ENCODE measurements at regions not wholly inside any gene's neighbourhood (a gene's known extent, or its start where the extent isn't known, plus 50 kb on each side); places are given as distances from the start of the nearest gene placed in this dataset.
A peak's percentile ranks its signal among the peaks of the same experiment; 100 is the strongest.

GRCh38 chr2:217727801-217728200, 275.0 kb downstream of the TNS1 start:
- Histone ChIP-seq H3K36me3 (no peaks in the 10 kb centered on the region), H3K4me2 (no peak overlapping the region), H3K9me3 (replicated peaks in 1 of 11) (peaks cover 0 to 2% (median 0%) of the 10 kb centered on the region in 11 experiments; a peak in 1 of 22 replicates), H3K4me1 (no peaks in the 10 kb centered on the region), H4K20me1 (no peaks in the 10 kb centered on the region), H3K27ac (no peak overlapping the region), H3K27me3 (no peaks in the 10 kb centered on the region), H3K9ac (no peak overlapping the region), H3K4me3 (no peak overlapping the region)
- TF ChIP-seq Cebpa-rat (IDR thresholded peaks at IDR 0.05) = no peak

- H3K4me3 ChIP-seq = no peak overlapping the region
- H3K4me2 ChIP-seq = no peak overlapping the region
- H3K9me3 ChIP-seq (replicated peaks in 1 of 11) = peaks cover 6 to 21% (median 10%) of the 10 kb centered on the region in 11 experiments; a peak in 16 of 22 replicates
- 0 out of 22 replicates have a peak, but pooled peaks cover 0 to 3% (median 0%) of the 10 kb centered on the region in 11 experiments for H3K36me3 ChIP-seq
- H4K20me1 ChIP-seq = no peaks in the 10 kb centered on the region
- no peaks in the 10 kb centered on the region for H3K27me3 ChIP-seq
- no peak overlapping the region for H3K9ac ChIP-seq
- no peak overlapping the region for H3K27ac ChIP-seq
- H3K4me1 ChIP-seq = no peaks in the 10 kb centered on the region
- no peak for TF ChIP-seq Cebpa-rat (IDR thresholded peaks at IDR 0.05)
These were observed 277.4 kb downstream of the TNS1 start for GRCh38 chr2:217725409-217725808.

- no peak overlapping the region for H3K27ac ChIP-seq
- no peak overlapping the region for H3K4me2 ChIP-seq
- no peak for TF ChIP-seq Cebpa-rat (IDR thresholded peaks at IDR 0.05)
- H3K36me3 ChIP-seq = 0 out of 22 replicates have a peak, but pooled peaks cover 0 to 3% (median 0%) of the 10 kb centered on the region in 11 experiments
- no peak overlapping the region for H3K4me3 ChIP-seq
- H3K27me3 ChIP-seq = no peaks in the 10 kb centered on the region
- no peaks in the 10 kb centered on the region for H4K20me1 ChIP-seq
- peaks cover 6 to 21% (median 10%) of the 10 kb centered on the region in 11 experiments; a peak in 16 of 22 replicates for H3K9me3 ChIP-seq (replicated peaks in 1 of 11)
- no peak overlapping the region for H3K9ac ChIP-seq
- H3K4me1 ChIP-seq = peaks cover 0 to under 1% (median 0%) of the 10 kb centered on the region in 10 experiments; a peak in 1 of 20 replicates
These were observed 278.3 kb downstream of the TNS1 start for GRCh38 chr2:217724471-217724870.

- Histone ChIP-seq H3K4me1 (peaks cover 0 to 5% (median 0%) of the 10 kb centered on the region in 10 experiments; a peak in 5 of 20 replicates), H3K27ac (no peak overlapping the region), H3K4me2 (no peak overlapping the region), H3K36me3 (0 out of 22 replicates have a peak, but pooled peaks cover 0 to 3% (median 0%) of the 10 kb centered on the region in 11 experiments), H3K9me3 (replicated peaks in 1 of 11) (peaks cover 6 to 21% (median 10%) of the 10 kb centered on the region in 11 experiments; a peak in 16 of 22 replicates), H3K27me3 (no peaks in the 10 kb centered on the region), H4K20me1 (no peaks in the 10 kb centered on the region), H3K4me3 (no peak overlapping the region), H3K9ac (no peak overlapping the region)
- no peak for TF ChIP-seq Cebpa-rat (IDR thresholded peaks at IDR 0.05)
These were observed 278.8 kb downstream of the TNS1 start for GRCh38 chr2:217723981-217724380.

GRCh38 chr2:217722883-217723472, 279.8 kb downstream of the TNS1 start:
- peaks cover 0 to 11% (median 0%) of the 10 kb centered on the region in 10 experiments; a peak in 7 of 20 replicates for H3K4me1 ChIP-seq
- H3K27me3 ChIP-seq = no peaks in the 10 kb centered on the region
- H3K4me2 ChIP-seq = no peak overlapping the region
- no peak overlapping the region for H3K27ac ChIP-seq
- peaks cover 6 to 21% (median 10%) of the 10 kb centered on the region in 11 experiments; a peak in 16 of 22 replicates for H3K9me3 ChIP-seq (replicated peaks in 1 of 11)
- no peak for TF ChIP-seq Cebpa-rat (IDR thresholded peaks at IDR 0.05)
- no peak overlapping the region for H3K4me3 ChIP-seq
- no peak overlapping the region for H3K9ac ChIP-seq
- H4K20me1 ChIP-seq = no peaks in the 10 kb centered on the region
- H3K36me3 ChIP-seq = 0 out of 22 replicates have a peak, but pooled peaks cover 0 to 3% (median 0%) of the 10 kb centered on the region in 11 experiments

GRCh38 chr2:217717646-217718045, 285.1 kb downstream of the TNS1 start:
- Histone ChIP-seq H3K4me1 (peaks cover 0 to 12% (median 6%) of the 10 kb centered on the region in 10 experiments; a peak in 12 of 20 replicates), H3K27ac (no peak overlapping the region), H3K27me3 (peaks cover 0 to 6% (median 0%) of the 10 kb centered on the region in 11 experiments; a peak in 1 of 22 replicates), H3K9ac (no peak overlapping the region), H3K36me3 (0 out of 22 replicates have a peak, but pooled peaks cover 0 to 3% (median 0%) of the 10 kb centered on the region in 11 experiments), H3K9me3 (replicated peaks in 1 of 11) (peaks cover 6 to 23% (median 10%) of the 10 kb centered on the region in 11 experiments; a peak in 16 of 22 replicates), H4K20me1 (peaks cover 0 to 8% (median 0%) of the 10 kb centered on the region in 11 experiments; a peak in 5 of 22 replicates), H3K4me2 (no peak overlapping the region), H3K4me3 (no peak overlapping the region)
- TF ChIP-seq Cebpa-rat (IDR thresholded peaks at IDR 0.05) = no peak

GRCh38 chr2:217715484-217715883, 287.3 kb downstream of the TNS1 start:
- Histone ChIP-seq H3K9me3 (replicated peaks in 1 of 11) (peaks cover 0 to 6% (median 0%) of the 10 kb centered on the region in 11 experiments; a peak in 1 of 22 replicates), H3K4me3 (no peak overlapping the region), H3K4me1 (peaks cover 0 to 12% (median 6%) of the 10 kb centered on the region in 10 experiments; a peak in 12 of 20 replicates)

GRCh38 chr2:217714287-217714751, 288.5 kb downstream of the TNS1 start:
- no peak for TF ChIP-seq Cebpa-rat (IDR thresholded peaks at IDR 0.05)
- Histone ChIP-seq H3K4me1 (peaks cover 0 to 17% (median 6%) of the 10 kb centered on the region in 10 experiments; a peak in 12 of 20 replicates), H3K27me3 (peaks cover 0 to 14% (median 0%) of the 10 kb centered on the region in 11 experiments; a peak in 3 of 22 replicates), H3K36me3 (no peaks in the 10 kb centered on the region), H3K27ac (no peak overlapping the region), H3K9ac (no peak overlapping the region), H3K4me3 (no peak overlapping the region), H4K20me1 (peaks cover 0 to 11% (median 4%) of the 10 kb centered on the region in 11 experiments; a peak in 6 of 22 replicates), H3K4me2 (peak overlapping the region in 3 of 11 experiments; percentile 7 to 34 (median 30); a peak in 4 of 22 replicates), H3K9me3 (replicated peaks in 1 of 11) (peaks cover 0 to 6% (median 0%) of the 10 kb centered on the region in 11 experiments; a peak in 1 of 22 replicates)

More at GRCh38 chr2:217715484-217715883, 287.3 kb downstream of the TNS1 start:
- Histone ChIP-seq H3K9ac (no peak overlapping the region), H3K4me2 (no peak overlapping the region), H3K27me3 (peaks cover 0 to 14% (median 0%) of the 10 kb centered on the region in 11 experiments; a peak in 3 of 22 replicates), H4K20me1 (peaks cover 0 to 11% (median 4%) of the 10 kb centered on the region in 11 experiments; a peak in 6 of 22 replicates), H3K36me3 (no peaks in the 10 kb centered on the region), H3K27ac (no peak overlapping the region)
- no peak for TF ChIP-seq Cebpa-rat (IDR thresholded peaks at IDR 0.05)

All from BLaER1 treated with 17β-estradiol and CSF1 and Interleukin-3, amounts not matched to agents 10 nM and 100 nM (cell line).